ENCODE measurements at regions not wholly inside any gene's neighbourhood (a gene's known extent, or its start where the extent isn't known, plus 50 kb on each side); places are given as distances from the start of the nearest gene placed in this dataset.

DNA sequence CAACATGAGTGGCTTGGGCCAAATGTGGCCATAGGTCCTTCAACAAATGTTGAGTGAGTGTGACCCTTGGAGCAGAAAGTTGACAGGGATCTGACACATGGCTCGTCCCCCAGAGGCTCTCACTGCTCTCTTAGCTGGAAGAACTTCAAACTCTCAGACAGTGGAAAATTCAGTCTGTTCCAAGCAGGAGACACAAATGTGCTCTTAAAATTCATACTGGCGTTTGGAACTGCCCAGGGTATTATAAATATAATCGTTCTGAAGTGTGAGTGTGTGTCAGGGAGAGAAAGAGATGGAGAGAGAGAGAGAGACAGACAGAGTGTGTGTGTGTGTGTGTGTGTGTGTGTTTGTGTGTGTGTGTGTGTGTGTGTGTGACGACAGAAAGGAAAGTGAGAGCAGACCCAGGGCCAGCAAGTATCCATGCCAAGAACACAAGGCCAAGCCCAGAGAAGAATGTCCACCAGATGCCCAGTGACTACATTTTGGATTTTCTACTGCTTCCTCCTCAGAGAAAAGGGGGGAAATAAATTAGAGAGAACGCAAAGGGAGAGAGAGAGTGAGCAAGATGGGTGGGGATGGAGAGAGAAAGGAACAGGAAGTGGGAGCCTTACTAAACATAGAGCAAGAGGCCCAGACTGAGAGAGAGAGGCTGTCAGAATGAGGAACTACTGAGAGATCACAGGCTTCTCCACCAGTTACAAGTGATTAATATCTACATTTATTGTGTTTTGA, 193.6 kb upstream of the NUDT4 start:
- no peak overlapping the region for H3K4me3 ChIP-seq (ENCODE audit: low read depth, low read length)
- no peak overlapping the region for H3K27ac ChIP-seq (ENCODE audit: low read depth, low read length)
- no peak overlapping the region for H3K9ac ChIP-seq (ENCODE audit: low read depth, low read length)
- H3K36me3 ChIP-seq (ENCODE audit: control insufficient read depth, insufficient read depth, low read length): no peaks in the 10 kb centered on the region
- H3K27me3 ChIP-seq (ENCODE audit: control insufficient read depth, insufficient read depth, low read length): no peaks in the 10 kb centered on the region
- H3K9me3 ChIP-seq (ENCODE audit: control insufficient read depth, insufficient read depth, low read length): no peaks in the 10 kb centered on the region
- no peaks in the 10 kb centered on the region for H3K4me1 ChIP-seq (ENCODE audit: control insufficient read depth, insufficient read depth, low read length)

DNA sequence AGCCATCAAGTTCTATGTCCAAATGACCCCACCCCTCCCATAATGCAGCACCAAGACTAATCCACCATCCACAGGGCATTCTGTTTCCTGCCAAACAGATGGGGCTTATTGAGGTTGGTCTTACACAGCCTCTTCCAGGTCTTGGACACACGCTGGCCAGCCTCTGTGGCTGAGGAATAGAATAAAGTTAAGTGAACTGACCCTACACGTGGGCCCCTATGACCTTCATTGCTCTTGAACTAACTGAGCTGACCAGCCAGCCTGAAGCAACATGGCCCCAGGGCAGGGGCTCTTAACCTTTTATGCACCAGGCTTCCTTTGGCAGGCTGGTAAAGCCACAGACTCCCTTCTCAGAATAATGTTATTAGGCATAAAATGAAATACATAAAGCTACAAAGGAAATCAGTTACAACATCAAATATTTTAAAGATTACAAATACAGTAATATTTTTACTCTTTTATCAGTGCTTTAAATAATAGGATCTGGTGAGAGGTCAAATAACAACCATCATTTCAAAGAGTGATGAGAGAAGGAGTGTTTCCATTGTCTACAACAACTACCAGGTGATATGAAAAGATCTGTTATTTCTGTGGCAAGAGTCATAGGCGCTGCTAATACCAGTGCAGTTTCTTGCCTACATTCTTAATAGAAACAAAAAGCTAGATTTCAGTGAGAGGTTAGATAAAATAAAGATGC, 192.9 kb upstream of the NUDT4 start:
- Histone ChIP-seq H3K4me1 (ENCODE audit: control insufficient read depth, insufficient read depth, low read length) (no peaks in the 10 kb centered on the region), H3K27ac (ENCODE audit: low read depth, low read length) (no peak overlapping the region)

DNA sequence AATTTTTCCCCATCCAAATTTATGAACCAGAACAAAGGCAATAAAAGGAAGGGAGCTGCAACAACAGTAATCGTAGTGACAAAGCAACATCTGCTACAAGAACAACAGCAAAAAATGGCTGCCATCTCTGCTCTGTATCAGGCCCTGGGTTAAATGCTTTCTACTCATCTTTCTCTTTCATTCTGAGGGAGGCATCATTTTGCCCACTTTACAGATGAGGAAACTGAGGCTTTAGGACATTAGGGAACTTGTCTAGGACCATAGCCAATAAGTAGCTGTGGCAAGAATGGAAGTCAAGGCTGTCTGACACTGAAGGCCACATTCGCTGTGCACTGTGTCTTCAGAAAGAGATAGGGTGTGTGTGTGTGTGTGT, 192.4 kb upstream of the NUDT4 start:
- Histone ChIP-seq H3K4me3 (ENCODE audit: low read depth, low read length) (no peak overlapping the region), H3K36me3 (ENCODE audit: control insufficient read depth, insufficient read depth, low read length) (no peaks in the 10 kb centered on the region), H3K27ac (ENCODE audit: low read depth, low read length) (no peak overlapping the region), H3K27me3 (ENCODE audit: control insufficient read depth, insufficient read depth, low read length) (no peaks in the 10 kb centered on the region), H3K4me1 (ENCODE audit: control insufficient read depth, insufficient read depth, low read length) (no peaks in the 10 kb centered on the region), H3K9me3 (ENCODE audit: control insufficient read depth, insufficient read depth, low read length) (no peaks in the 10 kb centered on the region), H3K9ac (ENCODE audit: low read depth, low read length) (no peak overlapping the region)

More for the DNA sequence above, 192.9 kb upstream of the NUDT4 start:
- Histone ChIP-seq H3K9me3 (ENCODE audit: control insufficient read depth, insufficient read depth, low read length) (no peaks in the 10 kb centered on the region), H3K4me3 (ENCODE audit: low read depth, low read length) (no peak overlapping the region), H3K27me3 (ENCODE audit: control insufficient read depth, insufficient read depth, low read length) (no peaks in the 10 kb centered on the region), H3K9ac (ENCODE audit: low read depth, low read length) (no peak overlapping the region), H3K36me3 (ENCODE audit: control insufficient read depth, insufficient read depth, low read length) (no peaks in the 10 kb centered on the region)

DNA sequence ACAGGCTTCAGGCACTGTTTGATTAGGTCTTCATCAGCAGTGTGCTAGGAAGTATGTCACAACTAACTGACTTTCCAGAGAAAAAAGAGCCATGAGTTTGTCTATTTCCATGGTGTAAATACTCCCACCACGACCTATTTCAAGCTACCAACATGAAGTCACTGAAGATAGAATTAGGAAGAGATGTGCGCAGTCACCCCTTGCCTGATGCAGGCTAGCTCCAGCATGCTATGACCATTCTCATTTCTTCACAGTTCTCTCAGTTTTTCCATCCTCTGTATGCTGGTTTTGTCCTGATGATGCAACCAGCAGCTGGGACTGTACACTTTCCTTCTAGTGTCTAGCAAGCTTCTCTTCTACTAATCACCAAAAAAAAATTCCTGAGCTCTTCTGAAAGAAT, 191.6 kb upstream of the NUDT4 start:
- H3K9ac ChIP-seq (ENCODE audit: low read depth, low read length): no peak overlapping the region
- H3K9me3 ChIP-seq (ENCODE audit: control insufficient read depth, insufficient read depth, low read length): no peaks in the 10 kb centered on the region
- no peaks in the 10 kb centered on the region for H3K36me3 ChIP-seq (ENCODE audit: control insufficient read depth, insufficient read depth, low read length)
- no peaks in the 10 kb centered on the region for H3K4me1 ChIP-seq (ENCODE audit: control insufficient read depth, insufficient read depth, low read length)
- no peak overlapping the region for H3K4me3 ChIP-seq (ENCODE audit: low read depth, low read length)
- H3K27me3 ChIP-seq (ENCODE audit: control insufficient read depth, insufficient read depth, low read length): no peaks in the 10 kb centered on the region
- H3K27ac ChIP-seq (ENCODE audit: low read depth, low read length): no peak overlapping the region

DNA sequence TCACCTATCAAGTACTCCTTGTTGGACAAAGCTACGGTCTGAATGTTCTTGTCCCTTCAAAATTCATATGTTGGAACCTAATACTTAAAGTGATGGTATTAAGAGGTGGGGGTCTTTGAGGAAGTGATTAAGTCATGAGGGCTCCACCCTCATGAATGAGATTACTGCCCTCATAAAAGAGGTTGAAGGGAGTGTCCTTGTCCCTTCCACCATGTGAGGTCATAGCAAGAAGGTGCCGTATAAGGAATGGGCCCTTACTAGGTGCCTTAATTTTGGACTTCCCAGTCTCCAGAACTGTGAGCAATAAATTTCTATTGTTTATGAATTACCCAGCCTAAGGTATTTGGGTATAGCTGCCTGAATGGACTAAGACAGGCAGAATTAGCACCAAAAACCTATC, 191.1 kb upstream of the NUDT4 start:
- no peak overlapping the region for H3K4me3 ChIP-seq (ENCODE audit: low read depth, low read length)

DNA sequence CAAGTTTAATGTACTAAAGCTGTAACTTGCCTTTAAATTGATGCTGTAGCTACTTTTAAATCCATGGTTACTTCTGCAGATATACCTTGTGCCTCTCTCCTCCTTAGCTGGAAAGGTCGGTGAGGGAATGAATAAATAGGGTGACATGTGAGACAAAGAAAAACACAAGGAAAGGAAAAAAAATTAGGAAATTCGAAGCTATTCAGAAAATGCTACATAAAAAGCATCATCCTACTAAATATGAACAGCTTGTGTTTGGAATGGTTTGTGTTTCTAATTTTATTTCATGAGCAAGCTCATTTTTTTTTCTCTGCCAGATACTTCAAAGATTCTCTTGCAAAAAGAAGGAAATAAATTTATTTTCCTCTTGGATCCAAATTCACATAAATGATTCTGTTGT, 186.3 kb upstream of the NUDT4 start:
- Histone ChIP-seq H3K4me1 (ENCODE audit: control insufficient read depth, insufficient read depth, low read length) (no peaks in the 10 kb centered on the region), H3K9ac (ENCODE audit: low read depth, low read length) (no peak overlapping the region), H3K9me3 (ENCODE audit: control insufficient read depth, insufficient read depth, low read length) (peaks cover 6% of the 10 kb centered on the region; the same call in 1 of the 2 replicates), H3K27me3 (ENCODE audit: control insufficient read depth, insufficient read depth, low read length) (no peaks in the 10 kb centered on the region), H3K36me3 (ENCODE audit: control insufficient read depth, insufficient read depth, low read length) (no peaks in the 10 kb centered on the region), H3K4me3 (ENCODE audit: low read depth, low read length) (no peak overlapping the region), H3K27ac (ENCODE audit: low read depth, low read length) (no peak overlapping the region)

More for the DNA sequence above, 191.1 kb upstream of the NUDT4 start:
- Histone ChIP-seq H3K36me3 (ENCODE audit: control insufficient read depth, insufficient read depth, low read length) (no peaks in the 10 kb centered on the region), H3K9ac (ENCODE audit: low read depth, low read length) (no peak overlapping the region), H3K27me3 (ENCODE audit: control insufficient read depth, insufficient read depth, low read length) (no peaks in the 10 kb centered on the region), H3K9me3 (ENCODE audit: control insufficient read depth, insufficient read depth, low read length) (no peaks in the 10 kb centered on the region), H3K27ac (ENCODE audit: low read depth, low read length) (no peak overlapping the region), H3K4me1 (ENCODE audit: control insufficient read depth, insufficient read depth, low read length) (no peaks in the 10 kb centered on the region)

DNA sequence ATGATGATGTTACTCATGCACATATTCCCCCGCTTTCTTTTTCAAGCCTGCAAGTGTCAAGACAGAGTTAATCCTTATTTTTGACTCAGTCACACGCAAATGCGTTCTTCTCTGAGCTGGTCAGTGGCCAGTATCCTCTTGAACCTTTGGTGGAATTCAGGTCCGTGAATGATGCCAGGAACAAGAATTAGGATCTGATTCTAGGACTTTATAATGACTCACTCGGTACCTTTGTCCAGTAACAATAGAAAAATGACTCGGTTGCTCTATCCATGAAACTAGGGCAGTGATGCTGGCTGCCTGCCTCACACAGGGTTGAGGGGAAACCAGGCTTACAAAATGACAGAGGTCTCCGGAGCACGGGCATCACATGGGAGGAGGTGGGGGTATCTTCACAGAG, 185.8 kb upstream of the NUDT4 start:
- H3K4me3 ChIP-seq (ENCODE audit: low read depth, low read length): no peak overlapping the region

DNA sequence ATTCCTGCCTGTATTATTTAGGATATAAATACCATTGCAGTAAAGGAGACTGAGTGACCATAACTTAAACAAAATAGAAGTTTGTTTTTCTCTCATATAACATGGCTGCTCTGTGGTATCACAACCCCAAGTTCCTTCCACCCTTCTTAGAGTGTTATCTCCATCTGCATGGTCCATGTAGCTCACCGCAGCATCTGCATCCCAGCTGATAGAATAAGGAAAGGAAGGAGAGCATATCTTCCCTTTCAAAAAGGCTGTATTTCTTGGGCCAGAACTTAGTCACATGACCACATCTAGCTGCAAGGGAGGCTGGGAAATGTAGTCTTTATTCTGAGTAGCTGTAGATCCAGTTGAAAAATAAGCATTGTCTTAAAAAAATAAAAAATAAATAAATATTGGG, 184.8 kb upstream of the NUDT4 start:
- H3K9me3 ChIP-seq (ENCODE audit: control insufficient read depth, insufficient read depth, low read length): peaks cover 6% of the 10 kb centered on the region; the same call in 1 of the 2 replicates
- no peaks in the 10 kb centered on the region for H3K36me3 ChIP-seq (ENCODE audit: control insufficient read depth, insufficient read depth, low read length)
- H3K4me1 ChIP-seq (ENCODE audit: control insufficient read depth, insufficient read depth, low read length): no peaks in the 10 kb centered on the region
- no peak overlapping the region for H3K27ac ChIP-seq (ENCODE audit: low read depth, low read length)
- no peak overlapping the region for H3K4me3 ChIP-seq (ENCODE audit: low read depth, low read length)
- H3K27me3 ChIP-seq (ENCODE audit: control insufficient read depth, insufficient read depth, low read length): no peaks in the 10 kb centered on the region
- no peak overlapping the region for H3K9ac ChIP-seq (ENCODE audit: low read depth, low read length)

More for the DNA sequence above, 185.8 kb upstream of the NUDT4 start:
- Histone ChIP-seq H3K9ac (ENCODE audit: low read depth, low read length) (no peak overlapping the region), H3K27ac (ENCODE audit: low read depth, low read length) (no peak overlapping the region), H3K36me3 (ENCODE audit: control insufficient read depth, insufficient read depth, low read length) (no peaks in the 10 kb centered on the region), H3K27me3 (ENCODE audit: control insufficient read depth, insufficient read depth, low read length) (no peaks in the 10 kb centered on the region), H3K9me3 (ENCODE audit: control insufficient read depth, insufficient read depth, low read length) (peaks cover 6% of the 10 kb centered on the region; the same call in 1 of the 2 replicates), H3K4me1 (ENCODE audit: control insufficient read depth, insufficient read depth, low read length) (no peaks in the 10 kb centered on the region)

DNA sequence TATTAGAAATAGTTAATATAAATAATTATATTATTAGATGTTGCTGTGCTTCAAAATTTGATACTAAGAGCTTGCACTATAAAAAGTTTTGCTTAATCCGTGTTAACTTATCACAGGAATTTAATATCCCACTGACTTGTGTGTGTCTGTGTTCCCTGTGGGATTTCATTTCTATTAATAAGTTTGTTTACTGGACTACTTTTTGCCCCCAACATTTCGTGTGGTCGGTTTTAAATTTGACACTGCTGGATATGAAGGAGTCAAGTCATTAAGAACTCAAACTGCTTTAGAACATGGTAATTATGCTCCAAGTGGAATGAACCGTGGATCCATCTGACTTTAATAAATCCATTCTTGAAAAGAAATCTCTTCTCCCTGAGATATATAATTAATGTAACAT, 182.2 kb upstream of the NUDT4 start:
- Histone ChIP-seq H3K9me3 (ENCODE audit: control insufficient read depth, insufficient read depth, low read length) (peaks cover 6% of the 10 kb centered on the region; the same call in 1 of the 2 replicates), H3K27ac (ENCODE audit: low read depth, low read length) (no peak overlapping the region), H3K36me3 (ENCODE audit: control insufficient read depth, insufficient read depth, low read length) (no peaks in the 10 kb centered on the region), H3K9ac (ENCODE audit: low read depth, low read length) (no peak overlapping the region), H3K4me3 (ENCODE audit: low read depth, low read length) (no peak overlapping the region), H3K27me3 (ENCODE audit: control insufficient read depth, insufficient read depth, low read length) (no peaks in the 10 kb centered on the region; the same call in 1 of the 2 replicates), H3K4me1 (ENCODE audit: control insufficient read depth, insufficient read depth, low read length) (no peaks in the 10 kb centered on the region)

DNA sequence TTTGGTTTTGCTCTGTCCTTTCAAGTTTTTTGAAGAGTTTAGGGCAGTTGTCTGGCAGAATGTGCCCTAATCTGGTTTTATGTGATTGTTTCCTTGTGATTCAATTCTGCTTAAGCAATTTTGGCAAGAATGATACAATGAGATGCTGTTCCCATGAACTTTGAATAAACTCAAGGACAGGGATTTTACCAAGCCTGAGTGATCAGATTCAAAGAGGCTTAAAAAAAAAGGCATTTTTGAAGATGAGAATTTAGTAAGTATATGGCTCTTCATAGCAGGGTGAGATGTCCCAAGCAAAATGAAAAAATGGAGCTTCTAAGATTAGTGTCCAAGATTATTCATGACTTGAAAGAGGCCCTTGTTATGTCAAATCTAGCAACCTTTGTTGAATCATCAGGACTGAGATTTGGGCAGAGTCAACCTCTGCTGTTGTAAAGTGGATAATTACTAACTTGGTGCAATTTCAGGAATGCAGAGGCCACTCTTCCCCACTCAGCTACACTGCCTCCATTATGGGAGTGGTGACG, 180.6 kb upstream of the NUDT4 start:
- Histone ChIP-seq H3K4me3 (ENCODE audit: low read depth, low read length) (no peak overlapping the region), H3K4me1 (ENCODE audit: control insufficient read depth, insufficient read depth, low read length) (no peaks in the 10 kb centered on the region), H3K27me3 (ENCODE audit: control insufficient read depth, insufficient read depth, low read length) (no peaks in the 10 kb centered on the region; the same call in 1 of the 2 replicates), H3K9me3 (ENCODE audit: control insufficient read depth, insufficient read depth, low read length) (peaks cover 6% of the 10 kb centered on the region; the same call in 1 of the 2 replicates), H3K9ac (ENCODE audit: low read depth, low read length) (no peak overlapping the region), H3K27ac (ENCODE audit: low read depth, low read length) (no peak overlapping the region), H3K36me3 (ENCODE audit: control insufficient read depth, insufficient read depth, low read length) (no peaks in the 10 kb centered on the region)

DNA sequence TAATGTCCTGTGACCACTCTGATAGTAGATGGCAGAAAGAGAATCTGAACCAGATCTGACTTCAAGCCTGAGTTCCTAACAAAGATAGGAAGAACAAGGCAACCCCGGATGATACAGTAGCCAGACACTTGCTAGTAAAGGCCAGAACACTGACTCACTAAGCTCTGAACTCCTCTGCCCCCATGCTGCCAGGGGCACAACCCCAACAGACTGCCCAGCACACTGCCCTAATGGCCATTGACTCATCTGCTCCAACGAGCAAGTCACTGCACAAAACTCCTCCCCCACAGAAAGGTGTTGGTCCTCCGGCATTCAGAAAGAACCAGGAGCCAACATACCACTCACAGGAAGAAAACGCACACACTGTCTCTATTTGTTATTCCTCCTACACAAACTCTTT, 179.6 kb upstream of the NUDT4 start:
- H3K4me3 ChIP-seq (ENCODE audit: low read depth, low read length): no peak overlapping the region
- peaks cover 4% of the 10 kb centered on the region; the same call in 1 of the 2 replicates for H3K9me3 ChIP-seq (ENCODE audit: control insufficient read depth, insufficient read depth, low read length)
- H3K36me3 ChIP-seq (ENCODE audit: control insufficient read depth, insufficient read depth, low read length): no peaks in the 10 kb centered on the region
- H3K27ac ChIP-seq (ENCODE audit: low read depth, low read length): no peak overlapping the region
- H3K27me3 ChIP-seq (ENCODE audit: control insufficient read depth, insufficient read depth, low read length): no peaks in the 10 kb centered on the region; the same call in 1 of the 2 replicates
- no peaks in the 10 kb centered on the region for H3K4me1 ChIP-seq (ENCODE audit: control insufficient read depth, insufficient read depth, low read length)
- H3K9ac ChIP-seq (ENCODE audit: low read depth, low read length): no peak overlapping the region
